ENCODE measurements at regions not wholly inside any gene's neighbourhood (a gene's known extent, or its start where the extent isn't known, plus 50 kb on each side); places are given as distances from the start of the nearest gene placed in this dataset.

DNA sequence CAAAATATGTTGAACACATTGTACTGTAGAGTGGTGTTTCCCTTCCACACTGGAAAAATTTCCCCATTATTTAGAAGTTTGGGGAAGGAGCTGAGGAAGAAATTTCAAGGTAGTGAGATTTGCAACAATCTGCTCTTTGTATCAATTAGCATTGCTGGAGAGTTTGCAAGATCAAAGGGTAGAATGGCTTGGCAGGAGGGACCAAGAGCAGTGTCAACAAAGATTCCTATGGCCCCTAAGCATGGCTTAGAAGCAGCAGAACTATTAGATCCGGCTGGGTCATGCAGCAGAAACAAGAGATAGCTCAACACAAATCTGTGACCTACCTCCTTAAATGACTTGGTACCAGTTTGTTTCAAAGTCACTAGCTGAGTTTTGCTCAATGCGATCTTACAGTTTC, 175.0 kb downstream of the C3orf38 start:
- no peak for TF ChIP-seq TAF1 (IDR thresholded peaks at IDR 0.05; ENCODE audit: low read depth)
- no peak for TF ChIP-seq EGR1 (IDR thresholded peaks at IDR 0.05)
- TF ChIP-seq RAD21 (IDR thresholded peaks at IDR 0.05; ENCODE audit: low read depth) = no peak
- no peak for TF ChIP-seq MAX (IDR thresholded peaks at IDR 0.05)
- TF ChIP-seq, protein P1, sequence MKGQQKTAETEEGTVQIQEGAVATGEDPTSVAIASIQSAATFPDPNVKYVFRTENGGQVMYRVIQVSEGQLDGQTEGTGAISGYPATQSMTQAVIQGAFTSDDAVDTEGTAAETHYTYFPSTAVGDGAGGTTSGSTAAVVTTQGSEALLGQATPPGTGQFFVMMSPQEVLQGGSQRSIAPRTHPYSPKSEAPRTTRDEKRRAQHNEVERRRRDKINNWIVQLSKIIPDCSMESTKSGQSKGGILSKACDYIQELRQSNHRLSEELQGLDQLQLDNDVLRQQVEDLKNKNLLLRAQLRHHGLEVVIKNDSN (IDR thresholded peaks at IDR 0.05) = no peak
- TF ChIP-seq, protein P2, sequence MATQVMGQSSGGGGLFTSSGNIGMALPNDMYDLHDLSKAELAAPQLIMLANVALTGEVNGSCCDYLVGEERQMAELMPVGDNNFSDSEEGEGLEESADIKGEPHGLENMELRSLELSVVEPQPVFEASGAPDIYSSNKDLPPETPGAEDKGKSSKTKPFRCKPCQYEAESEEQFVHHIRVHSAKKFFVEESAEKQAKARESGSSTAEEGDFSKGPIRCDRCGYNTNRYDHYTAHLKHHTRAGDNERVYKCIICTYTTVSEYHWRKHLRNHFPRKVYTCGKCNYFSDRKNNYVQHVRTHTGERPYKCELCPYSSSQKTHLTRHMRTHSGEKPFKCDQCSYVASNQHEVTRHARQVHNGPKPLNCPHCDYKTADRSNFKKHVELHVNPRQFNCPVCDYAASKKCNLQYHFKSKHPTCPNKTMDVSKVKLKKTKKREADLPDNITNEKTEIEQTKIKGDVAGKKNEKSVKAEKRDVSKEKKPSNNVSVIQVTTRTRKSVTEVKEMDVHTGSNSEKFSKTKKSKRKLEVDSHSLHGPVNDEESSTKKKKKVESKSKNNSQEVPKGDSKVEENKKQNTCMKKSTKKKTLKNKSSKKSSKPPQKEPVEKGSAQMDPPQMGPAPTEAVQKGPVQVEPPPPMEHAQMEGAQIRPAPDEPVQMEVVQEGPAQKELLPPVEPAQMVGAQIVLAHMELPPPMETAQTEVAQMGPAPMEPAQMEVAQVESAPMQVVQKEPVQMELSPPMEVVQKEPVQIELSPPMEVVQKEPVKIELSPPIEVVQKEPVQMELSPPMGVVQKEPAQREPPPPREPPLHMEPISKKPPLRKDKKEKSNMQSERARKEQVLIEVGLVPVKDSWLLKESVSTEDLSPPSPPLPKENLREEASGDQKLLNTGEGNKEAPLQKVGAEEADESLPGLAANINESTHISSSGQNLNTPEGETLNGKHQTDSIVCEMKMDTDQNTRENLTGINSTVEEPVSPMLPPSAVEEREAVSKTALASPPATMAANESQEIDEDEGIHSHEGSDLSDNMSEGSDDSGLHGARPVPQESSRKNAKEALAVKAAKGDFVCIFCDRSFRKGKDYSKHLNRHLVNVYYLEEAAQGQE (IDR thresholded peaks at IDR 0.05; ENCODE audit: low read depth) = no peak
- no peak for TF ChIP-seq FOXM1 (IDR thresholded peaks at IDR 0.05; ENCODE audit: borderline replicate concordance, low read depth)
- no peak for TF ChIP-seq NFIC (IDR thresholded peaks at IDR 0.05)
- no peak for TF ChIP-seq CREB1 (IDR thresholded peaks at IDR 0.05; ENCODE audit: low read depth)
- TF ChIP-seq TCF12 (IDR thresholded peaks at IDR 0.05; ENCODE audit: low read depth) = no peak
- TF ChIP-seq YY1 (IDR thresholded peaks at IDR 0.05; ENCODE audit: low read depth) = no peak
- no peak for TF ChIP-seq EP300 (IDR thresholded peaks at IDR 0.05; ENCODE audit: borderline replicate concordance)
